ENCODE measurements at regions not wholly inside any gene's neighbourhood (a gene's known extent, or its start where the extent isn't known, plus 50 kb on each side); places are given as distances from the start of the nearest gene placed in this dataset.
"Not testable (repeated sequence)": the region's sequence is repeated elsewhere in the genome, so short reads cannot be mapped to it uniquely, and the experiment has no call there.

GRCh38 chr5:85345818-85346217 lies 961.1 kb upstream of the EDIL3 start:
- H3K27ac Mint-ChIP-seq = no peak overlapping the region
- no peaks in the 10 kb centered on the region for H3K36me3 Mint-ChIP-seq
- no peaks in the 10 kb centered on the region for H3K27me3 Mint-ChIP-seq
- H3K4me3 Mint-ChIP-seq = no peak overlapping the region
- ATAC-seq = no peak
- no peak for DNase-seq
- CTCF ChIA-PET = no interaction called here
- H3K9me3 Mint-ChIP-seq (ENCODE audit: low read depth) = no peaks in the 10 kb centered on the region
- H3K4me1 Mint-ChIP-seq = no peaks in the 10 kb centered on the region

DNA sequence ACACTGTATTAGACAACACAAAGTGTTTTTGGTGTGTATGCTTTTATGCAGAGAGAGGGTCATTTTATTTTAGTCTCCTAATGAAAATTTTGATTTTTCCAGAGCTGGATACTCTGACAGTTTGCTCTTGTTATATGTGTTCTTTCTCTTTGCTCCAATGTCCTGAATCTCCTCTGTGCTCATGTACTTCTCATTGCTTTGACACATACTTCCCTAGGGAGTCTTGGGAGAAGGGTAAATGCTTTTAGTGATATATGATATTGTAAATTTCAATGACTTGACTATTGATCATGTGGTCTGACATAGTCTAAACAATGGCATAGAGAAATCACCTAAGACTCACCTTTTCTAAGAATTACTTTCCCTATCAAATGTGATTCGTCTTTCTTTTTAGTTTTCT lies 972.6 kb upstream of the EDIL3 start:
- no peak overlapping the region for H3K4me3 Mint-ChIP-seq
- no peaks in the 10 kb centered on the region for H3K36me3 Mint-ChIP-seq
- no peaks in the 10 kb centered on the region for H3K9me3 Mint-ChIP-seq (ENCODE audit: low read depth)
- no peaks in the 10 kb centered on the region for H3K4me1 Mint-ChIP-seq
- no peak for ATAC-seq
- H3K27me3 Mint-ChIP-seq = no peaks in the 10 kb centered on the region
- H3K27ac Mint-ChIP-seq = no peak overlapping the region
- no peak for DNase-seq
- CTCF ChIA-PET = no interaction called here

DNA sequence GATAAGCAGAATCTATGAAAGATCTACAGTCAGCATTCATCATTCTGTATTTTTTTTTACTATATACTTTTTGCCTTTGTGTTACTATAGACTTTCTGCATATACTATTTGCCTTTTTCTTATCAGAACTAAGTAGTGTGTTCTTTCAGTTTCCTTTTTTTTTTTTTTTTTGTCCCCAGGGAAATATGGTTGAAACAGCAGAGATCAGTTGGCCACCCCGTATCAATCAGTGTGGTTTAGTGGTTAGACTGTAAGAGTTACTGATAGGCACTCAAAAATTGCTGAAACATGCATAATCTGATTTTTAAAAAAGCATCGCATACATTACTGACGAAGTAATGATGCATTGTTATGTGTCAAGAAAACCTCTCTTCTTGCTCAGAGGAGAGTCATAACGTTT lies 990.8 kb upstream of the EDIL3 start:
- no peak for DNase-seq
- Mint-ChIP-seq H3K27me3 (no peaks in the 10 kb centered on the region), H3K4me3 (no peak overlapping the region), H3K4me1 (no peaks in the 10 kb centered on the region), H3K9me3 (ENCODE audit: low read depth) (no peaks in the 10 kb centered on the region), H3K27ac (no peak overlapping the region), H3K36me3 (no peaks in the 10 kb centered on the region)
- CTCF ChIA-PET = no interaction called here
- ATAC-seq = no peak

DNA sequence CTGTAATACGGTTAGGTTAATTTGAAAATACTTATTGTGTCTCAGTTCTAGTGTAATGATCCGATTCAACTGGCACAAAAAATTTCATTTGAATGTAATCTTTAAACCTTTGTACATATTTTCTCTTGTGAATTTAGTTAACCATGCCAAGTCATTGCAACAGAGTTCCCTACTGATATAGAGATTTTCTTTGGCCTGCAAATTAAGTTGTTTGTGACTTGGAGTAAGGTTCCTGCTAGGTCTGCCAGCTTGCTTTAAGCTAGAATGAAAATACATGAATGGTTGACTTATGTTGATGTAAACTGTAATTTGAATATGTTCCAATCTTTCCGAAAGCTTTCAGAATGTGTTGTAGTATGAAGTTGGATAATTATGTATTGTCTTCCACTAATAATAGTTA lies 1004.1 kb upstream of the EDIL3 start:
- CTCF ChIA-PET = no interaction called here
- Mint-ChIP-seq H3K27ac (no peak overlapping the region), H3K36me3 (no peaks in the 10 kb centered on the region), H3K4me3 (no peak overlapping the region), H3K4me1 (no peaks in the 10 kb centered on the region), H3K27me3 (no peaks in the 10 kb centered on the region), H3K9me3 (ENCODE audit: low read depth) (peaks cover 2% of the 10 kb centered on the region)
- DNase-seq (no peak), ATAC-seq (no peak)

- H3K4me3 Mint-ChIP-seq; ATAC-seq; H3K27me3 Mint-ChIP-seq; H3K36me3 Mint-ChIP-seq; H3K9me3 Mint-ChIP-seq (ENCODE audit: low read depth); CTCF ChIA-PET; DNase-seq; H3K4me1 Mint-ChIP-seq; H3K27ac Mint-ChIP-seq: not testable (repeated sequence)
These were observed 1007.6 kb upstream of the EDIL3 start for GRCh38 chr5:85392309-85392708.

GRCh38 chr5:85395526-85395925 lies 1010.8 kb upstream of the EDIL3 start:
- peaks cover 7% of the 10 kb centered on the region for H3K9me3 Mint-ChIP-seq (ENCODE audit: low read depth)
- no peak overlapping the region for H3K4me3 Mint-ChIP-seq
- H3K4me1 Mint-ChIP-seq = no peaks in the 10 kb centered on the region
- DNase-seq = no peak
- no peaks in the 10 kb centered on the region for H3K27me3 Mint-ChIP-seq
- H3K27ac Mint-ChIP-seq = no peak overlapping the region
- CTCF ChIA-PET = no interaction called here
- H3K36me3 Mint-ChIP-seq = no peaks in the 10 kb centered on the region
- no peak for ATAC-seq

DNA sequence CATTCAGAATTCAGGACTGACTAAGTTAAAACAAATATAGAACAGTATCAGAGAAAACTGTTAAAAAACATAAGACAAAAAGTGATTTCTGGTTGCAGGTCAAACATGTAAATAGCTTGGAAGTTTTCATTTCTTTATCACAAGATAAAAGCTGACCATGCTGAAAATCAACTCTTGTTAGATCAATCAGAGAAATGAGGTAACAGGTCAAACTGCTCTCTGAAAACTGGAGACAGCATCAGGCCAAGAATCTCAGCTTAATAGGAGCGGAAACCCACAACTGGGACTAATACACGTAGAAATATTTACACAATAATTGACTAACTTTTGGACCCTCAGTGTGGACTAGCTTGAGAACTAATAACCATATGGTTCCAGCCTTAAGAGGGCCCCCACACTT lies 1012.8 kb upstream of the EDIL3 start:
- H3K27me3 Mint-ChIP-seq = no peaks in the 10 kb centered on the region
- no peaks in the 10 kb centered on the region for H3K4me1 Mint-ChIP-seq
- no peak overlapping the region for H3K27ac Mint-ChIP-seq
- CTCF ChIA-PET = no interaction called here
- DNase-seq = no peak
- peaks cover 9% of the 10 kb centered on the region for H3K9me3 Mint-ChIP-seq (ENCODE audit: low read depth)
- H3K36me3 Mint-ChIP-seq = no peaks in the 10 kb centered on the region
- ATAC-seq = no peak
- no peak overlapping the region for H3K4me3 Mint-ChIP-seq

- no peak for ATAC-seq
- H3K27me3 Mint-ChIP-seq = no peaks in the 10 kb centered on the region
- no peaks in the 10 kb centered on the region for H3K4me1 Mint-ChIP-seq
- H3K27ac Mint-ChIP-seq = no peak overlapping the region
- H3K4me3 Mint-ChIP-seq = no peak overlapping the region
- CTCF ChIA-PET = no interaction called here
- no peaks in the 10 kb centered on the region for H3K36me3 Mint-ChIP-seq
- no peak for DNase-seq
- H3K9me3 Mint-ChIP-seq (ENCODE audit: low read depth) = peaks cover 7% of the 10 kb centered on the region
These were observed 1043.8 kb upstream of the EDIL3 start for GRCh38 chr5:85428426-85428934.

DNA sequence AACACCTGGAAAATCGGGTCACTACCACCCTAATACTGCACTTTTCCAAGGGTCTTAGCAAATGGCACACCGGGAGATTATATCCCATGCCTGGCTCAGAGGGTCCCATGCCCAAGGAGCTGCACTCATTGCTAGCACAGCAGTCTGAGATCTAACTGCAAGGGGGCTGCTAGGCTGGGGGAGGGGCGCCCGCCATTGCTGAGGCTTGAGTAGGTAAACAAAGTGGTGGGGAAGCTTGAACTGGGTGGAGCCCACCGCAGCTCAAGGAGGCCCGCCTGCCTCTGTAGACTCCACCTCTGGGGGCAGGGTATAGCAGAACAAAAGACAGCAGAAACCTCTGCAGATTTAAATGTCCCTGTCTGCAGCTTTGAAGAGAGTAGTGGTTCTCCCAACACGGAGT lies 1047.0 kb upstream of the EDIL3 start:
- H3K36me3 Mint-ChIP-seq, H3K27ac Mint-ChIP-seq, CTCF ChIA-PET, H3K4me3 Mint-ChIP-seq, H3K27me3 Mint-ChIP-seq, ATAC-seq, H3K4me1 Mint-ChIP-seq, DNase-seq: not testable (repeated sequence)
- peaks cover 10% of the 10 kb centered on the region for H3K9me3 Mint-ChIP-seq (ENCODE audit: low read depth)

DNA sequence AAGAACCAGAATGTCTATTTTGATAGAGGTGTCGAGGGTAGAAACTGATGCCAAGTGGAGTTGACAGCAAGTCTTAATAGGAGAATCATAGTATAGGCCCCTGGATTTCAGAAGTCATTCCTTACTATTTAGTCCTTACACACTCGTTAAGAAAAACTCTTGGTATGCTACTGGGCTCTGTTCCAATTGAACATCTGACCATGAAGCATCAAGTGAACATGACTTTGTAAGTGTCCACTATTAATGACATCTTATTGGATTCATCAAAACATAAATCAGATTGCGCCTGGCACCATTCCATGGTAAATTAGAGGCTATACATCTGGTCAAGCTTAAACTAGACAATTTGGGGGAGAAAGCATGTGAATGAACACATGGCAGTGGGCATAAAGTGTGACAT lies 1056.5 kb upstream of the EDIL3 start:
- no peak overlapping the region for H3K4me3 Mint-ChIP-seq
- CTCF ChIA-PET = no interaction called here
- no peaks in the 10 kb centered on the region for H3K4me1 Mint-ChIP-seq
- no peaks in the 10 kb centered on the region for H3K36me3 Mint-ChIP-seq
- ATAC-seq = no peak
- no peak for DNase-seq
- no peaks in the 10 kb centered on the region for H3K9me3 Mint-ChIP-seq (ENCODE audit: low read depth)
- H3K27ac Mint-ChIP-seq = no peak overlapping the region
- no peaks in the 10 kb centered on the region for H3K27me3 Mint-ChIP-seq

DNA sequence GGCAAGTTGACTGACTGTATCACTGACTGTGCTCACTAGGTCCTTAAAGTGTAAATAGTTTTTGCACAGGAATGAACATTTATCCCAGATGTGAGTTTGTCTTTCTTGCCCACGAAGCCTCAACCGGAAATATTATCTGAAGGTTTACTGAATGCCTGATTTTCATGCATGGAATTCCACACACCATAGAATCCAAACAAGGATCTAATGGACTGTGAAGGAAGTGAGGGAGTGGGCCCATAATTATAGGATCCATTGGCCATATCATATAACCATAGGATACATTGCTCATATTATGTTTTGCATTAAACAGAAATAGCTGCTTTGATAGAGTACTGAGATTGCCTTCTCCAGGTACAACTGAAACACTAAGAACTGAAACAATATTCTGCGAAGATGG lies 1057.2 kb upstream of the EDIL3 start:
- Mint-ChIP-seq H3K36me3 (no peaks in the 10 kb centered on the region), H3K4me1 (no peaks in the 10 kb centered on the region), H3K27ac (no peak overlapping the region), H3K4me3 (no peak overlapping the region), H3K27me3 (no peaks in the 10 kb centered on the region), H3K9me3 (ENCODE audit: low read depth) (no peaks in the 10 kb centered on the region)
- ATAC-seq (no peak), DNase-seq (no peak)
- CTCF ChIA-PET = no interaction called here

GRCh38 chr5:85452322-85453025 lies 1067.8 kb upstream of the EDIL3 start:
- DNase-seq = no peak
- H3K27me3 Mint-ChIP-seq = no peaks in the 10 kb centered on the region
- no peaks in the 10 kb centered on the region for H3K4me1 Mint-ChIP-seq
- H3K36me3 Mint-ChIP-seq = no peaks in the 10 kb centered on the region
- ATAC-seq = no peak
- CTCF ChIA-PET = no interaction called here
- H3K4me3 Mint-ChIP-seq = no peak overlapping the region
- H3K27ac Mint-ChIP-seq = no peak overlapping the region
- H3K9me3 Mint-ChIP-seq (ENCODE audit: low read depth) = peaks cover 9% of the 10 kb centered on the region

- no peak for DNase-seq
- CTCF ChIA-PET = no interaction called here
- Mint-ChIP-seq H3K4me1 (no peaks in the 10 kb centered on the region), H3K27me3 (no peaks in the 10 kb centered on the region), H3K9me3 (ENCODE audit: low read depth) (peaks cover 9% of the 10 kb centered on the region), H3K27ac (no peak overlapping the region), H3K36me3 (no peaks in the 10 kb centered on the region), H3K4me3 (no peak overlapping the region)
- ATAC-seq = no peak
These were observed 1068.3 kb upstream of the EDIL3 start for GRCh38 chr5:85453026-85453349.

DNA sequence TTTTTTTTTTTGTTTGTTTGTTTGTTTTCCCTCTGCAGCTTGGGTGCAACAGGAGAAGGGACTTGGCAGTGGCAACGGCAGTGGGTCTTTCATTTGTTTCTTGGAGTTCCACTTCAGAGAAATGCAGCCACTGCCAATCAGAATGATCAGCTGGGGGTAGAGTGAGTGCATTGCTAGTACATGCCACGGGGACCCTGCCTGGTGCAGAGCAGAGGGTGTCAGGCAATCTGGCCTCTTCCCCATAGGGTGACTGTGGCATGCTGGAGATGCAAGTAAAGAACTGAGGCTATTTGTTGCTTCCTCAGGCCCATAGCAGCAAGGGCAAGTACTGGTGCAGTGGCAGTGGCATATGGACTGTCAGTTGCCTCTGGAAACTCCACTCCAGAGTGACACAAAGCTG lies 1073.6 kb upstream of the EDIL3 start:
- CTCF ChIA-PET = no interaction called here
- H3K36me3 Mint-ChIP-seq = no peaks in the 10 kb centered on the region

DNA sequence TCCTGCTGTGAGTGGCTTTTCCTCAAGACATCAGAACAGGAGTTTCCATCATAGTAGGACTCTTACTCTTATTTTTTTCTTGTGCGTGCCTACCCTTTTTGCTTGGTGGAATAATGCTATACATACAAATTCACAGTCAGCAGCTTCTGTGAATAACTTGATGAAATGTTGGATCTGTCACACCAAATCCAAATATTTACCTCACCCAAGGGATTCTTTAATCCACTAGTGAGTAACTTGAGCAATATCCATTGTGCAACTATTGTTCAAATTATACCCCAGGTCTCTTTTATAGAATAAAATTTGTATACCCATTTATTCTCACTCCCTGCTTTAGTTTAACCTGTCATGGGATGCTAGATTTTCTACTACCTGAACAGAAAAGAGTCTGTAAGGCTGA lies 1078.3 kb upstream of the EDIL3 start:
- no peak for ATAC-seq
- CTCF ChIA-PET = no interaction called here
- no peak for DNase-seq
- no peaks in the 10 kb centered on the region for H3K4me1 Mint-ChIP-seq
- H3K4me3 Mint-ChIP-seq = no peak overlapping the region
- no peaks in the 10 kb centered on the region for H3K27me3 Mint-ChIP-seq
- no peak overlapping the region for H3K27ac Mint-ChIP-seq
- peaks cover 5% of the 10 kb centered on the region for H3K9me3 Mint-ChIP-seq (ENCODE audit: low read depth)
- no peaks in the 10 kb centered on the region for H3K36me3 Mint-ChIP-seq

More for the DNA sequence above, 1073.6 kb upstream of the EDIL3 start:
- H3K9me3 Mint-ChIP-seq (ENCODE audit: low read depth) = peaks cover 6% of the 10 kb centered on the region
- H3K4me3 Mint-ChIP-seq = no peak overlapping the region
- H3K4me1 Mint-ChIP-seq = no peaks in the 10 kb centered on the region
- no peak overlapping the region for H3K27ac Mint-ChIP-seq
- DNase-seq = no peak
- no peak for ATAC-seq
- H3K27me3 Mint-ChIP-seq = no peaks in the 10 kb centered on the region
